ENCODE measurements at regions not wholly inside any gene's neighbourhood (a gene's known extent, or its start where the extent isn't known, plus 50 kb on each side); places are given as distances from the start of the nearest gene placed in this dataset.

DNA sequence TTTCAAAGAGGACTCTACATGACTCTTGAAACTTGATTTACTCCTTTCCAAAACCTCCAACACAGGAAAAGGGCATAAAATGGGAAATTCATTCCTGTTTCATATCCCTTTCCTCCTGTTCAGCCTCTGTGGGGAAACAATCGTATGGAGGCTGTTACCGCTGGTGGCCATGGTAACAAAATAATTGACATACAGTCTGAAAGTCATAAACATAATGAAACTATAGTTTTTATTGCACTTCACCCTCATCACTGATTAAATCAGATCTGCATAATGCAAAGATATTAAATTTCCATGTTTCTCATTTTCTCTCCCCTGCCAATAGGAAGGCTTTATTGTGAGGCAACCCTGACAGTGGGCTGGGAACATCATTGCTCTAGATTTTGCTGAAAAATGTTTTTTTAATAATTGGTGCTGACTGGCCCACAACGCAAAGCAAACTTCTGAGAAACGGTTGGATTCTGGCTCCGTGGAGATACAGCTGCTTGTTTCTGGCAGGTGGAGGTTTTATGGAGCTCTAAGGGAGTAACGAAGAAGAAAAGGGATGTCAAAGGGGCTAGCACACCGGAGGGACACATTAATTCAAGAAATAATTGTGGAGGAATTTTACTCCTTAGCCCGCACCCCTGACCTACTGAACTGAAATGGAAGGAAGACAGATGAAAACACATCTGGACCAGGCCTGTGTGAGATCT lies 154.2 kb upstream of the SHISA6 start:
- in situ Hi-C loops (cut with MboI; ENCODE audit: low sequenced_read_pairs): no loop called here

GRCh38 chr17:11082559-11082958 lies 158.5 kb upstream of the SHISA6 start:
- in situ Hi-C loops (cut with MboI; ENCODE audit: low sequenced_read_pairs): no loop called here

DNA sequence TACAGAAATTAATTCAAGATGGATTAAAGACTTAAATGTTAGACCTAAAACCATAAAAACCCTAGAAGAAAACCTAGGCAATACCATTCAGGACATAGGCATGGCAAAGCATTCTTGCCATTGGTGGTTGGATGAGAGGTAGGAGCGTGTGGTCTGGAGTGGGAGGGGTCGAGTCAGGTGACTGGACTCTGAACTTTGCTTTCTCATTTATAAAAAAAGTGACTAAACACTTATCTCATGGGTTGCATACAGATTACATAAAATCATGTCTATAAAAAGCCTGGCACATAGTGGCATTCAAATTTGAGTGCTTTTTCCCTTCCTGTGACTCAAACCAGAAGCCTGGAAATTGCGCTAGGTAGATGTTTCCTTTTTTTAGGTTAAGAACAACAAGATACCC lies 159.7 kb upstream of the SHISA6 start:
- in situ Hi-C loops (cut with MboI; ENCODE audit: low sequenced_read_pairs): no loop called here

DNA sequence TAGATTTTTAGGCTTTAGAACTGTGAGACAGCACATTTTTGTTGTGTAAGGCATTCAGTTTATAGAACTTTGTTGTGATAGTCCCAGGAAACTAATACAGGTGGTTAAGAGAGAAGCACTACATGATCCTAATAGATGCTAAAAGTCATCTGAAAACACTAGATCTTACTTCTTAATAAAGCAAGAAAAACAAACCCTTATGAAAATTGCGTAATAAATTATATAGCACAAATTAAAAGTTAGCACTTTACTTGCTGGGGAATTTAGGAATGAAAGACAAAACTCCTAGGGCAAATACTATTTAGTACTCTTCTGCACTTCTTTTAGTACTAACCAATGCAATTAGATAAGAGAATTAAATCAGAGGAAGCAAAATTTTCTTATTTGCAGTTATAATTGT lies 163.3 kb upstream of the SHISA6 start:
- in situ Hi-C loops (cut with MboI; ENCODE audit: low sequenced_read_pairs): no loop called here

GRCh38 chr17:11074451-11074850 lies 166.6 kb upstream of the SHISA6 start:
- in situ Hi-C loops (cut with MboI; ENCODE audit: low sequenced_read_pairs): no loop called here

- in situ Hi-C loops (cut with MboI; ENCODE audit: low sequenced_read_pairs): no loop called here
Measured at GRCh38 chr17:11056926-11057325, 184.1 kb upstream of the SHISA6 start.

- in situ Hi-C loops (cut with MboI; ENCODE audit: low sequenced_read_pairs): no loop called here
Measured at GRCh38 chr17:11053846-11054245, 187.2 kb upstream of the SHISA6 start.

GRCh38 chr17:11049539-11049938 lies 191.5 kb upstream of the SHISA6 start:
- in situ Hi-C loops (cut with MboI; ENCODE audit: low sequenced_read_pairs): no loop called here

GRCh38 chr17:11047228-11047627 lies 193.8 kb upstream of the SHISA6 start:
- in situ Hi-C loops (cut with MboI; ENCODE audit: low sequenced_read_pairs): no loop called here

DNA sequence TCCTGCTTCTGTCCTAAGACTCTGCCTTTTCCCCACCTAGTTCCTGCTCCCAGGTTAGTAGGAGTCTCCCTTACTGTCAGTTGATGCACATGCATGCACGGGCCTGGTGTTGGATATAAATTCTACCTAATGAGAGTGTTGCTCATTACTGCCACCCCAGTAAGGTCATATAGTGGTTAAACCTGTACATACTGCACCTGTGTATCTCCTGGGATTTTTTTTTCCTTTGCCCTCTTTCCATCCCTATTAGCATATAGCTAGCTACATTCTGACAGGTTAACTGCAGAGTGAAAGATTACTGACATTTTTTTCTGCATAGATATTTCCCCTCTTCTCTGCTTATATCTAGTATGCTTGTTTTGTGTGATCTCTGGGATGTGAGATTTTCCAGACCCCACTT lies 201.5 kb upstream of the PIRT start:
- in situ Hi-C loops (cut with MboI; ENCODE audit: low sequenced_read_pairs): no loop called here

DNA sequence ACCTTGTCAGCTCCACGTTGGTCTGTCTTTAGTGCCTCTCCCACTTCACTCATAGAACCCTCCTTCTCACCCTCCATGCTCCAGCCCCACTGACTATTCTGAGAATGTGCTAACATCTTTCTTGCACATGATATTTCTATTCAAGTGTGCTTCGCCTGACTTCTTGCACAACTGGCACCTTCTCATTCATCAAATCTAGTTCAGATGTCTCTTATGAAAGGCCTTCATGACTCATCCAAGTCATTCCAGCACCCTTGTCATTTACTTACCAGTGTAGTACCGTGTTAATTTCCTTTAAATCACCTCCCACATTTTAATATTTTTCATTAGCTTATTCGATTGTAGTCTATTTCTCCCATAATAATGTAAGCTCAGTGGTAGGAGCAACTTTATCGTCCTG lies 197.8 kb upstream of the PIRT start:
- in situ Hi-C loops (cut with MboI; ENCODE audit: low sequenced_read_pairs): no loop called here

DNA sequence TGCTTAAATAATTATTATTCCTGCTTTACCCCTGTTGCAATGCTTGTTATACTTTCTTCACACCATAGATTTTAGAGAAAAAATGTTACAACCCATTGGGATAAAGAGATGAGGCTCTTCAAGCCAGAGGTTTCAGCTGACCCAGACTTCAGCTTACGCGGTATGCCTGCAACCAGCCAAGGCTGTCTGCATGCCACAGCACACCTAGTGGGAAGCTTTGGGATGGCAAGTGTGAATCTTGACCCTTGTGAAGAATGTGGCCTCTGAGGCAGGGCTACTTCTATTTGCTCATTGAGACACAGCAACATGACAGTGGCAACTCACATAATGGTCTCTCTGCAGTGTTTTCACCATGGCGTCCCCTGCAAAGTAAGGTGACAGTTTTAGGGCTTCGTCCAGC lies 193.9 kb upstream of the PIRT start:
- in situ Hi-C loops (cut with MboI; ENCODE audit: low sequenced_read_pairs): no loop called here

- in situ Hi-C loops (cut with MboI; ENCODE audit: low sequenced_read_pairs): no loop called here
Measured at GRCh38 chr17:11029791-11030190, 191.9 kb upstream of the PIRT start.

- in situ Hi-C loops (cut with MboI; ENCODE audit: low sequenced_read_pairs): no loop called here
Measured at GRCh38 chr17:11028349-11028748, 190.5 kb upstream of the PIRT start.

- in situ Hi-C loops (cut with MboI; ENCODE audit: low sequenced_read_pairs): no loop called here
Measured at GRCh38 chr17:11026903-11027302, 189.0 kb upstream of the PIRT start.

GRCh38 chr17:11023639-11024479 lies 186.0 kb upstream of the PIRT start:
- in situ Hi-C loops (cut with MboI; ENCODE audit: low sequenced_read_pairs): no loop called here

DNA sequence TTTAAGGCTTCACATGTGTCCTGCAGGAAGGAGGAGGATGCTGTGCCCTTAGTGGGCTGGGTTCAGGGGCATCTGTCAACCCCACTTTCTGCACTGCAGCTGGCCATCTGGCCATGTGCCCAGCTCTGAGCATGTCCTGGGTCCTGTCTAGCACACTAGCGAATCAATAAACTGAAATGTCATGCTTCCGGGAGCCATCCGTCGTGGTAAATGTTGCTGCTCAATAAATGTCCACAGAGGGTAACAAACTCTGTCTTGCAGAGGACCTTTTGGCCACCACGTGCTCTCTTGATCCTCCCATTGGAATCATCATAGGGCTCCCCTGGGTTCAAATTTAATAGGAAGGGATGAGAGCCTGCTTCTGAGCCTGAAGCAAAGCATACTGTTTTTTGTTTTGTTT lies 168.6 kb upstream of the PIRT start:
- in situ Hi-C loops (cut with MboI; ENCODE audit: low sequenced_read_pairs): no loop called here

DNA sequence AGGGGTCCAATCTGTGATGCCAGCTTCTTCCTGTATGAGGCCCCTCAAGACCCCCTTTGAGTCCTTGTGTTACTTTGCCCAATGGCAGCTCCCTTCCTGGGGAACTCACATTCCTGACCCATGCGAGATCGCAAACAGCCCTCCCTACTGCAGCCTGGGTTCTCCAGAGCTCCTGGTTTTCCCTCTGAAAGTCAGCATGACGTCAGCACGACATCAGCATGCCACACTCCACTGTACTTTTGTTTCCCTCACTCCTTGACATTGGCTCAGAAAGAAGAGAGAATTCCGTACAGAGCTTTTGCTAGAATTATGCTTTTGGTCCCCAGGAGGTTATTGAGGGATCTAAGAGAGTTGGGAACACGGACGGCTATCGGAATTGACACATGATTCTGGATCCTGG lies 168.1 kb upstream of the PIRT start:
- in situ Hi-C loops (cut with MboI; ENCODE audit: low sequenced_read_pairs): no loop called here

DNA sequence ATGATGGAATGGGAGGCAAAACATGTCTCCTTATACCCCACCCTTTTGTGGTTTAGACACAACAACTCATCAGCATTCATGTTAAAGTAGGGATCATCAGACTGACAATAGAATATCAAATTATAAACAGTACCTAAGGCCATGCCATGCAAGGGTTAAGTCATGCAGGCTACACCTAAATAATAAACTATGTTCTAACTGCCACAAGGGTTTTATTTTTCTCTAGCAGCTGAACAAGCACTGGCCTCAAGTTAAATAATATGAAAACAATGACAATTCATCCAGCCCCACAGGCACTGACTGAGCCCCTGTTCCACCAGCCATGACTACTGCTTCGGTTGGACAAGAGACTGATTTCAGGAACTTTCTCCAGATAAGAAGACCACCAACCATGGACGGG lies 164.5 kb upstream of the PIRT start:
- in situ Hi-C loops (cut with MboI; ENCODE audit: low sequenced_read_pairs): no loop called here

DNA sequence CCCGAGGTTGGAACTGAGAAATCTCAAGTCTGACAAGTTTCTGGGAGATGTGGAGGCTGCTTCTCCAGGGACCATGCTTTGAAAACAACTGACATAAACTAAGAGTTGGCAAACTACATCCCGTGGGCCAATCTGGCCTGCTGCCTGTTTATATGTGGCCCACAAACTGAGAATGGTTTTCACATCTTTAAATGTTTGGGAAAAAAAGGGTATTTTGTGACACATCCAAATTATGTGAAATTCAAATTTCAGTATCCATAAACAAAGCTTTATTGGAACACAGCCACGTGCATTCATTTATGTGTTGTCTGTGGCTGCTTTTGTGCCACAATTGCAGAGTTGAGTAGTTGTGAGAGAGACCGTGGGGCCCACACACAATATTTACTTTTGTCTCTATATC lies 163.8 kb upstream of the PIRT start:
- in situ Hi-C loops (cut with MboI; ENCODE audit: low sequenced_read_pairs): no loop called here

DNA sequence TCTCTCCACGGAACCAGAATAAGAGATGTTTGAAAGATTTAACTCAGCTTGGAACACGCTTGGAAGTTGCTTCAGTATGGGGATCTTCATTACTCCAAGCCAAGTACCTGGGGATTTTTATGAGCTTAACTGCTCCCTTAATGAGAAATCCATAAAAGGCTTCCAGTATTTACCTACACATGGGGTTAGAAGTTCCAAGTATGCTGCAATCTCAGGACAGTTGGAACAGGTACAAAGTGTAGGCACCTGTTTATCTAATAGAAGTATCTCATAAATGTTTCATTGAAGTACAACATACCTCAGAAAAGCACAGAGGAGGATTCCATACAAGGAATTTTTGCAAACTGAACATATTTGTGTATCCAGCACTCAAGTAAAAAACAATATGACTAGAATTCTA lies 161.6 kb upstream of the PIRT start:
- in situ Hi-C loops (cut with MboI; ENCODE audit: low sequenced_read_pairs): no loop called here

DNA sequence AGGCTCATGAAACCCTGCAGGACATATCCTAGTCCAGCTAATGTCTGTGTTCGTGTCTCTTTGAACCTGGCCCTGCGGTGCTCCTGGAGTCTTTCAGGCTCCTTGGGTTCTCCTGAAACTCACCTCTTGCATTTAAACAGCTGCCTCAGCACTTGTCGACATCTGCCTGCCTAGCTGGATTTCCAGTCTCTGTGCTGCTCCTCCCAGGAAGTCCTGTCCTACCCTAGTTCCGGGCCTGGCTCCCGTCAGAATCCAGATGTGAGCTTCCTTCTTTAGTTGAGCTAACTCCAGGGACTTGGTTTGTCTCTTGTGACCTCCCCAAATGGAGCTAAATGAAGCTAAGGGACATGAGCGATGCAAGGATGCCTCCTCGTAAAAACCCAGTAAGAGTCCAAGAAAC lies 155.2 kb upstream of the PIRT start:
- in situ Hi-C loops (cut with MboI; ENCODE audit: low sequenced_read_pairs): no loop called here

Measured in HL-60/S4 treated with retinoic acid at 250 ng/mL for 4 days and 3 days (cell line).